ENCODE measurements at regions not wholly inside any gene's neighbourhood (a gene's known extent, or its start where the extent isn't known, plus 50 kb on each side); places are given as distances from the start of the nearest gene placed in this dataset.

- no peak for DNase-seq (ENCODE audit: low read depth in 2 of 2)
These were observed 58.7 kb upstream of the ACVR1 start for GRCh38 chr2:157934684-157935377.

GRCh38 chr2:157933160-157933920 lies 57.2 kb upstream of the ACVR1 start:
- DNase-seq (ENCODE audit: low read depth in 2 of 2) = no peak

GRCh38 chr2:157932480-157933159 lies 56.5 kb upstream of the ACVR1 start:
- no peak for DNase-seq (ENCODE audit: low read depth in 2 of 2)

- no peak for DNase-seq (ENCODE audit: low read depth in 2 of 2)
These were observed 55.4 kb upstream of the ACVR1 start for GRCh38 chr2:157931542-157931941.

- DNase-seq (ENCODE audit: low read depth in 2 of 2) = no peak
These were observed 54.6 kb upstream of the ACVR1 start for GRCh38 chr2:157930728-157931127.

GRCh38 chr2:157929871-157930667 lies 53.9 kb upstream of the ACVR1 start:
- no peak for DNase-seq (ENCODE audit: low read depth in 2 of 2)

- DNase-seq (ENCODE audit: low read depth in 2 of 2) = no peak
These were observed 52.2 kb upstream of the ACVR1 start for GRCh38 chr2:157928372-157928771.

GRCh38 chr2:157927155-157927554 lies 51.0 kb upstream of the ACVR1 start:
- DNase-seq (ENCODE audit: low read depth in 2 of 2) = no peak

Measured in stimulated activated CD8-positive, alpha-beta memory T cell treated with anti-CD3 and anti-CD28 coated beads, Interleukin-2, amount 100 ng/mL, for 48 hours (primary cell).